H1 (cell line): ENCODE measurements at regions not wholly inside any gene's neighbourhood (a gene's known extent, or its start where the extent isn't known, plus 50 kb on each side); places are given as distances from the start of the nearest gene placed in this dataset.

ENCODE experiments used
- RNF2 ChIP-seq: fragments of 200-900, 300-1000 bp; sonication (generic); IDR thresholded peaks from 2 replicates; pipeline ENCODE4 v1.7.1; 2016; ENCODE audit warnings: borderline replicate concordance, low read depth, mild to moderate bottlenecking, antibody characterized with exemption, low read length; ENCODE audit not compliant: poor library complexity, severe bottlenecking; ENCODE audit errors: missing control alignments
- SUZ12 ChIP-seq: fragments of 200-600 bp; sonication (generic); IDR thresholded peaks from 2 replicates; pipeline ENCODE4 v1.6.1; 2012; ENCODE audit warnings: mild to moderate bottlenecking, inconsistent platforms, low read length, moderate library complexity, mixed read lengths

DNA sequence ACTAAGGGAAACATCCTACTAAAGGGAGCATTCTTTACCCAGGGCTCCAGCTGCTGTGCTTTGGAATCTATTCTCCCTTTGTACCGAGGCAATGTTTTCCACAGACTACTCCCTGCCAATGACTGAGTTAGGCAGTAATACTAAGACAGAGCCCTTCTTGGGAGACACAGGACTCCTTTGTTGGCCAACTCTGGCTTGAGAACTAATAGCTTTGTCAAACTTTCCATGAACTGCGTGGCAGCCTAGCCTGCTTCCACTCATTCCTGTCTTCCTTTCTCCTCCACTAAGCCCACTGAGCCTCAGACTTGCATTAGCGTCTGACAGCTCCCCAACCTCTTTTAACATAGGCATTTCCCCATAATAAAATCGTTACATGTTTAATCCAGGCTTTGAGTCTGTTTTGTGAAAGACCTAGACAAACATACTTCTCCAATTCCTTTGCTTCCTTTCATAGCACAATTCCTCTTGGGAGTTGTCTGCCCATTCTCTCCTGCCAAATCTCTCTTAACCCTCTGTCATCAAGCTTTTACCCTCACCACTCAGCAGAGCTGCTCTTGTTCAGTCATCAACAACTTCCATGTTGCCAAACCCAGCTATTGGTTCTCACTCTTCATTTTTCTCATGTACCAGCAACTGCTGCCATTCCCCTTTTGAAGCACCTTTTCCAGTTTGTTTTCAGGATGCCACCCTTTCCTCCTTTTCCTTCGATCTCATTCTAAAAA is 300.3 kb upstream of the IGFBP7 start (continued):
- no peak for TF ChIP-seq RNF2
- TF ChIP-seq SUZ12 = no peak
